AML-193 (cell line): ENCODE measurements at regions not wholly inside any gene's neighbourhood (a gene's known extent, or its start where the extent isn't known, plus 50 kb on each side); places are given as distances from the start of the nearest gene placed in this dataset.

Experiments
- DNase-seq, 2 experiments: peaks; one replicate each; lab custom pipeline; 2025; lab: John Stamatoyannopoulos, UW

- no peak for DNase-seq
Measured at GRCh38 chr7:41524876-41525275, 178.0 kb downstream of the INHBA start.

- no peak for DNase-seq
Measured at GRCh38 chr7:41520445-41520844, 182.4 kb downstream of the INHBA start.

- DNase-seq, result no peak
Measured at GRCh38 chr7:41517771-41518170, 185.1 kb downstream of the INHBA start.

- DNase-seq, result no peak
Measured at GRCh38 chr7:41508755-41509154, 194.1 kb downstream of the INHBA start.

- DNase-seq, result no peak
Measured at GRCh38 chr7:41507686-41508268, 195.1 kb downstream of the INHBA start.

- no peak for DNase-seq
Measured at GRCh38 chr7:41504214-41504980, 198.5 kb downstream of the INHBA start.

GRCh38 chr7:41503438-41503837 lies 199.5 kb downstream of the INHBA start:
- no peak for DNase-seq

- no peak for DNase-seq
Measured at GRCh38 chr7:41501466-41501865, 201.4 kb downstream of the INHBA start.

GRCh38 chr7:41501006-41501405 lies 201.9 kb downstream of the INHBA start:
- DNase-seq, result no peak

- no peak for DNase-seq
Measured at GRCh38 chr7:41492603-41493002, 210.3 kb downstream of the INHBA start.

GRCh38 chr7:41491883-41492471 lies 210.9 kb downstream of the INHBA start:
- peak; percentile 11 to 17 for DNase-seq

GRCh38 chr7:41491308-41491707 lies 211.6 kb downstream of the INHBA start:
- DNase-seq, result no peak

GRCh38 chr7:41489885-41490284 lies 213.0 kb downstream of the INHBA start:
- DNase-seq, result no peak

- DNase-seq, result no peak
Measured at GRCh38 chr7:41487229-41487940, 215.5 kb downstream of the INHBA start.

- no peak for DNase-seq
Measured at GRCh38 chr7:41481353-41481752, 221.5 kb downstream of the INHBA start.

GRCh38 chr7:41478187-41478586 lies 224.7 kb downstream of the INHBA start:
- no peak for DNase-seq

- peak; percentile 28 to 39 for DNase-seq
Measured at GRCh38 chr7:41476460-41476803, 226.5 kb downstream of the INHBA start.

- no peak for DNase-seq
Measured at GRCh38 chr7:41475801-41476459, 227.0 kb downstream of the INHBA start.

GRCh38 chr7:41472427-41473125 lies 230.3 kb downstream of the INHBA start:
- no peak for DNase-seq

- DNase-seq, result no peak
Measured at GRCh38 chr7:41470081-41470480, 232.8 kb downstream of the INHBA start.

GRCh38 chr7:41467596-41467995 lies 235.3 kb downstream of the INHBA start:
- DNase-seq, result no peak
